Endothelial cell of umbilical vein (primary cell): ENCODE measurements at regions not wholly inside any gene's neighbourhood (a gene's known extent, or its start where the extent isn't known, plus 50 kb on each side); places are given as distances from the start of the nearest gene placed in this dataset.

ENCODE experiments used
- BruUV-seq: library from RNA; stranded (reverse); fragments of 400-500 nt; replicated peaks from 2 replicates; lab custom pipeline; 2021; lab: Mats Ljungman, UMichigan
- CTCF ChIA-PET: fragments of 300-600, 350-600 bp; sonication (Branson Sonifier 250); formaldehyde crosslinking; loops from one replicate; lab custom pipeline; 2021; ENCODE audit warnings: antibody characterized with exemption, inconsistent platforms; lab: Charles Lee
- POLR2A ChIA-PET: fragments of 300-600, 350-600 bp; sonication (Branson Sonifier 250); formaldehyde crosslinking; loops from one replicate; lab custom pipeline; 2021; ENCODE audit warnings: antibody characterized with exemption, inconsistent platforms; lab: Charles Lee
- DNase-seq: peaks from one replicate; pipeline ENCODE4 v3.0.0-alpha.2; 2011; ENCODE audit warnings: low read depth, low spot score
- FAIRE-seq: peaks from 2 replicates; lab custom pipeline; 2011; peaks lifted over from hg19 to GRCh38; lab: Jason Lieb, UNC
- H2AFZ ChIP-seq: 2 replicates; pipeline ENCODE4 v1.6.0; 2012; ENCODE audit warnings: low read depth, low read length, control low read depth, inconsistent platforms
- H3K27ac ChIP-seq: 2 replicates; pipeline ENCODE4 v1.5.1; 2011; ENCODE audit warnings: low read depth, mild to moderate bottlenecking, control low read depth, low read length, moderate library complexity; ENCODE audit not compliant: insufficient read depth
- H3K27me3 ChIP-seq, 2 experiments: 2 replicates each; pipeline versions ENCODE4 v1.6.0 to v1.6.1; 2011; ENCODE audit warnings: low read length in 2 of 2, mixed read lengths in 1 of 2; ENCODE audit not compliant: control insufficient read depth in 2 of 2, insufficient read depth in 2 of 2
- H3K36me3 ChIP-seq, 2 experiments: 2 replicates in 1 of 2; 3 replicates in 1 of 2; pipeline ENCODE4 v1.5.1; 2011; ENCODE audit warnings: low read length in 2 of 2, mild to moderate bottlenecking in 1 of 2, moderate library complexity in 1 of 2; ENCODE audit not compliant: control insufficient read depth in 2 of 2, insufficient read depth in 2 of 2; ENCODE audit errors: extremely low read depth in 1 of 2
- H3K4me1 ChIP-seq: 3 replicates; pipeline ENCODE4 v1.5.1; 2011; ENCODE audit warnings: mild to moderate bottlenecking, low read length; ENCODE audit not compliant: control insufficient read depth, insufficient read depth; ENCODE audit errors: extremely low read depth
- H3K4me2 ChIP-seq: 2 replicates; pipeline ENCODE4 v1.6.1; 2011; ENCODE audit warnings: low read length, control low read depth, mixed read lengths; ENCODE audit not compliant: insufficient read depth
- H3K4me3 ChIP-seq, 3 experiments: fragments of 200-600 bp in 1 of 3; sonication (generic), shearing (Covaris generic) in 1 of 3; replicated peaks in 1 of 3; 2 replicates each; pipeline ENCODE4 v1.5.1; 2011 to 2016; ENCODE audit warnings: control low read depth in 3 of 3, low read length in 3 of 3, mild to moderate bottlenecking in 2 of 3, inconsistent platforms in 1 of 3, low read depth in 1 of 3, moderate library complexity in 1 of 3; ENCODE audit not compliant: insufficient read depth in 1 of 3
- H3K79me2 ChIP-seq: 2 replicates; pipeline ENCODE4 v1.6.0; 2012; ENCODE audit warnings: low read length, inconsistent platforms; ENCODE audit not compliant: control insufficient read depth, insufficient read depth
- H3K9ac ChIP-seq: replicated peaks from 2 replicates; pipeline ENCODE3; 2011; ENCODE audit warnings: low read length, control low read depth; ENCODE audit not compliant: insufficient read depth; ENCODE audit errors: extremely low read depth
- H3K9me1 ChIP-seq: replicated peaks from 3 replicates; pipeline ENCODE4 v1.6.0; 2011; ENCODE audit warnings: mild to moderate bottlenecking, low read length; ENCODE audit not compliant: control insufficient read depth, insufficient read depth; ENCODE audit errors: extremely low read depth
- H3K9me3 ChIP-seq: replicated peaks from 2 replicates; pipeline ENCODE4 v1.5.1; 2012; ENCODE audit warnings: low read length, inconsistent platforms; ENCODE audit not compliant: control insufficient read depth, insufficient read depth
- H4K20me1 ChIP-seq: replicated peaks from 2 replicates; pipeline ENCODE3; 2011; ENCODE audit warnings: mild to moderate bottlenecking, low read length; ENCODE audit not compliant: control insufficient read depth, insufficient read depth; ENCODE audit errors: extremely low read depth
- EZH2 ChIP-seq: IDR thresholded peaks from 2 replicates; pipeline ENCODE4 v1.6.1; 2012; ENCODE audit warnings: borderline replicate concordance, low read depth, mild to moderate bottlenecking, moderate library complexity, low read length, inconsistent platforms; ENCODE audit not compliant: severe bottlenecking
- FOS ChIP-seq: IDR thresholded peaks from 2 replicates; pipeline ENCODE4 v1.6.1; 2011; ENCODE audit warnings: mild to moderate bottlenecking, low read length, moderate library complexity, borderline replicate concordance; ENCODE audit not compliant: insufficient read depth
- GATA2 ChIP-seq: IDR thresholded peaks from 2 replicates; pipeline ENCODE4 v1.7.0; 2011; ENCODE audit warnings: low read depth, mild to moderate bottlenecking, moderate library complexity, mixed read lengths, low read length; ENCODE audit not compliant: insufficient read length, insufficient read depth
- JUN ChIP-seq: IDR thresholded peaks from 2 replicates; pipeline ENCODE4 v1.6.1; 2011; ENCODE audit warnings: borderline replicate concordance, low read depth; ENCODE audit not compliant: insufficient read length, insufficient read depth
- MYC ChIP-seq: IDR thresholded peaks from one replicate; pipeline ENCODE4 v1.6.1; 2011; ENCODE audit warnings: mild to moderate bottlenecking, low read depth, low read length
- POLR2A ChIP-seq: IDR thresholded peaks from 2 replicates; pipeline ENCODE4 v1.6.1; 2012; ENCODE audit warnings: low read depth, mild to moderate bottlenecking, control low read depth, low read length
- POLR2AphosphoS5 ChIP-seq: IDR thresholded peaks from 2 replicates; pipeline ENCODE4 v1.6.1; 2012; ENCODE audit warnings: low read depth, mild to moderate bottlenecking, control low read depth, low read length, moderate library complexity; ENCODE audit not compliant: insufficient read depth
- dilution Hi-C: fragments of 300-500 bp; cut with MboI; formaldehyde crosslinking; loops from one replicate; pipeline ENCODE4 v1.15.0; 2019; ENCODE audit warnings: low sequenced_read_pairs; ENCODE audit not compliant: extremely low pct_ligation_motif_present
- intact Hi-C: fragments of 100-400 bp; cut with micrococcal nuclease; formaldehyde crosslinking; loops from one replicate; pipeline ENCODE4 v1.10.0; 2022
- TF ChIP-seq, protein P1 (sequence below), 2 donors: IDR thresholded peaks; 1 replicate in 1 of 2; 2 replicates in 1 of 2; pipeline ENCODE4 v1.5.1; 2011; ENCODE audit warnings: low read length in 2 of 2, mild to moderate bottlenecking in 2 of 2, moderate library complexity in 2 of 2, control low read depth in 1 of 2, inconsistent platforms in 1 of 2, low read depth in 1 of 2; ENCODE audit not compliant: insufficient read depth in 1 of 2; ENCODE audit errors: extremely low read depth in 1 of 2
- TF ChIP-seq, protein P2 (sequence below): IDR thresholded peaks from 2 replicates; pipeline ENCODE4 v1.6.1; 2011; ENCODE audit not compliant: insufficient read depth, insufficient read length

DNA sequence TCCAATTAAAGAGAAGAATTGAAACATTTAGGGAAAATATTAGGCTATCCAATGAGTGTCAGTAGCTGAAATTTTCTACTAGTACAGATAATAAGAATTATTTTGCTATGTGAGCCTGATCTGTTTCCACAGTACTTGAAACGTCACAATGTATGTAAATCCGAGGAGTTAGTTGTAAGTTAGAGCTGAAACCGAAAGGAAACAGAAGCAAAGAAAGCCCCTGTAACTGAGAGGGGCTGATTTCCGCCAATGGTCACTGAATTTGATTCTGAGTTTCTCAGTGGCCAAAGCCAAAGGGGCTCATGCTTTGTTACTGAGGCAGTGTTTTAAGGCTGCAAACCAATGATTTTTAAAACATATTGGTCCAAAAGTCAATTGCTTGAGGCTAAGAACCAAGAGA is 168.3 kb upstream of the DUSP10 start:
- H3K4me1 ChIP-seq: no peaks in the 10 kb centered on the region
- no peaks in the 10 kb centered on the region for H3K9me3 ChIP-seq
- H3K79me2 ChIP-seq: no peaks in the 10 kb centered on the region
- DNase-seq: no peak
- no peaks in the 10 kb centered on the region for H3K36me3 ChIP-seq
- CTCF ChIA-PET: no interaction called here
- no peak overlapping the region for H3K9ac ChIP-seq
- FAIRE-seq: no peak
- no peak overlapping the region for H3K4me3 ChIP-seq
- no peak overlapping the region for H3K4me2 ChIP-seq
- POLR2A ChIA-PET: no interaction called here
- no peak overlapping the region for H2AFZ ChIP-seq
- TF ChIP-seq JUN: no peak
- H4K20me1 ChIP-seq: no peaks in the 10 kb centered on the region
- no peaks in the 10 kb centered on the region for H3K9me1 ChIP-seq
- dilution Hi-C loops: no loop called here
- intact Hi-C loops: no loop called here
- H3K27me3 ChIP-seq: no peaks in the 10 kb centered on the region
- no peak overlapping the region for H3K27ac ChIP-seq
- BruUV-seq: no TSS peak

DNA sequence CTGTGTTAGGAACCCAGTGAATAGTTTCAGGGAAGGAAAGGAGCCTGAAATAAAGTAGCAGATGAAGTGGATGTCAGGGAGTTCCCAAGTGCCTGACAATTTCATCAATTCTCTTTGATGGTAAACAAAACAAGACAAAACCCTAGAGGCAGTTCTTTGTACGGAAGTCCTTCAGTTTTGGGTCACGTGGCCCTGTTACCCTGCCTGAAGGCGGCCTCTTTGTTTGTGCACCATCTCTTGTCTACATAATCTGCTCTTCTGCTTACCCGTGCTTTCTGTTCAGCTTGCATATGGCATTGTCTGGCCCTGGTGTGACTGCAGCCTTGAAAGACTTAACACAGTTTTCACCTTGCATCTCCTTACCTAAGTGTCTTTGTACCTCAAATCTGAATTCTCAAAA is 166.7 kb upstream of the DUSP10 start:
- dilution Hi-C loops: no loop called here
- H3K4me2 ChIP-seq: no peak overlapping the region
- no peak overlapping the region for H3K4me3 ChIP-seq
- H3K27me3 ChIP-seq: no peaks in the 10 kb centered on the region
- H2AFZ ChIP-seq: no peak overlapping the region
- no TSS peak for BruUV-seq
- H3K9ac ChIP-seq: no peak overlapping the region
- no peaks in the 10 kb centered on the region for H3K9me1 ChIP-seq
- POLR2A ChIA-PET: no interaction called here
- intact Hi-C loops: no loop called here
- CTCF ChIA-PET: no interaction called here
- H3K36me3 ChIP-seq: no peaks in the 10 kb centered on the region
- no peaks in the 10 kb centered on the region for H3K79me2 ChIP-seq
- H3K9me3 ChIP-seq: no peaks in the 10 kb centered on the region
- H3K4me1 ChIP-seq: no peaks in the 10 kb centered on the region
- FAIRE-seq (no peak), DNase-seq (no peak)
- TF ChIP-seq EZH2 (no peak), MYC (no peak), GATA2 (no peak), JUN (no peak), POLR2AphosphoS5 (no peak), POLR2A (no peak), FOS (no peak)
- TF ChIP-seq, protein P1, sequence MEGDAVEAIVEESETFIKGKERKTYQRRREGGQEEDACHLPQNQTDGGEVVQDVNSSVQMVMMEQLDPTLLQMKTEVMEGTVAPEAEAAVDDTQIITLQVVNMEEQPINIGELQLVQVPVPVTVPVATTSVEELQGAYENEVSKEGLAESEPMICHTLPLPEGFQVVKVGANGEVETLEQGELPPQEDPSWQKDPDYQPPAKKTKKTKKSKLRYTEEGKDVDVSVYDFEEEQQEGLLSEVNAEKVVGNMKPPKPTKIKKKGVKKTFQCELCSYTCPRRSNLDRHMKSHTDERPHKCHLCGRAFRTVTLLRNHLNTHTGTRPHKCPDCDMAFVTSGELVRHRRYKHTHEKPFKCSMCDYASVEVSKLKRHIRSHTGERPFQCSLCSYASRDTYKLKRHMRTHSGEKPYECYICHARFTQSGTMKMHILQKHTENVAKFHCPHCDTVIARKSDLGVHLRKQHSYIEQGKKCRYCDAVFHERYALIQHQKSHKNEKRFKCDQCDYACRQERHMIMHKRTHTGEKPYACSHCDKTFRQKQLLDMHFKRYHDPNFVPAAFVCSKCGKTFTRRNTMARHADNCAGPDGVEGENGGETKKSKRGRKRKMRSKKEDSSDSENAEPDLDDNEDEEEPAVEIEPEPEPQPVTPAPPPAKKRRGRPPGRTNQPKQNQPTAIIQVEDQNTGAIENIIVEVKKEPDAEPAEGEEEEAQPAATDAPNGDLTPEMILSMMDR (IDR thresholded peaks at IDR 0.05; ENCODE audit: extremely low read depth in 1 of 2, insufficient read depth in 1 of 2, low read depth in 1 of 2, low read length in 2 of 2): no peak
- TF ChIP-seq, protein P2, sequence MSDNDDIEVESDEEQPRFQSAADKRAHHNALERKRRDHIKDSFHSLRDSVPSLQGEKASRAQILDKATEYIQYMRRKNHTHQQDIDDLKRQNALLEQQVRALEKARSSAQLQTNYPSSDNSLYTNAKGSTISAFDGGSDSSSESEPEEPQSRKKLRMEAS: no peak
- H4K20me1 ChIP-seq: no peaks in the 10 kb centered on the region
- no peak overlapping the region for H3K27ac ChIP-seq
